Astrocyte (in vitro differentiated cells and primary cell): ENCODE measurements at regions not wholly inside any gene's neighbourhood (a gene's known extent, or its start where the extent isn't known, plus 50 kb on each side); places are given as distances from the start of the nearest gene placed in this dataset.

Experiments
- DNase-seq: peaks from one replicate; pipeline ENCODE4 v3.0.0-alpha.2; 2010; ENCODE audit warnings: low read depth
- FAIRE-seq: peaks from 2 replicates; lab custom pipeline; 2011; peaks lifted over from hg19 to GRCh38; lab: Jason Lieb, UNC
- H2AFZ ChIP-seq: 2 replicates; pipeline ENCODE4 v1.6.0; 2012; ENCODE audit warnings: low read depth, low read length, inconsistent platforms
- H3K27ac ChIP-seq: 2 replicates; pipeline ENCODE4 v1.5.1; 2011; ENCODE audit warnings: low read depth, low read length, inconsistent platforms
- H3K27me3 ChIP-seq: 2 replicates; pipeline ENCODE4 v1.6.0; 2011; ENCODE audit warnings: low read length, inconsistent platforms; ENCODE audit not compliant: insufficient read depth
- H3K36me3 ChIP-seq: 2 replicates; pipeline ENCODE4 v1.5.1; 2011; ENCODE audit warnings: low read length, inconsistent platforms; ENCODE audit not compliant: insufficient read depth
- H3K4me1 ChIP-seq: 2 replicates; pipeline ENCODE4 v1.5.1; 2011; ENCODE audit warnings: low read length, inconsistent platforms; ENCODE audit not compliant: insufficient read depth
- H3K4me2 ChIP-seq: 2 replicates; pipeline ENCODE4 v1.6.0; 2012; ENCODE audit warnings: low read length, inconsistent platforms
- H3K4me3 ChIP-seq: 2 replicates; pipeline ENCODE4 v1.5.1; 2011; ENCODE audit warnings: low read depth, mild to moderate bottlenecking, low read length, inconsistent platforms; ENCODE audit not compliant: insufficient read depth
- H3K79me2 ChIP-seq: 2 replicates; pipeline ENCODE4 v1.6.0; 2012; ENCODE audit warnings: mild to moderate bottlenecking, low read length, inconsistent platforms; ENCODE audit not compliant: insufficient read depth
- H3K9ac ChIP-seq: 2 replicates; pipeline ENCODE4 v1.6.0; 2012; ENCODE audit warnings: mild to moderate bottlenecking, low read length, inconsistent platforms
- H3K9me3 ChIP-seq: 2 replicates; pipeline ENCODE4 v1.5.1; 2012; ENCODE audit warnings: low read depth, mild to moderate bottlenecking, low read length, inconsistent platforms; ENCODE audit not compliant: insufficient read depth
- H4K20me1 ChIP-seq: 2 replicates; pipeline ENCODE4 v1.6.0; 2012; ENCODE audit warnings: low read length, inconsistent platforms; ENCODE audit not compliant: insufficient read depth
- H3K27ac Mint-ChIP-seq: one replicate; pipeline ENCODE4 v1.8.0; 2021; ENCODE audit warnings: mild to moderate bottlenecking, mixed read lengths; ENCODE audit not compliant: unreplicated experiment
- H3K27me3 Mint-ChIP-seq: one replicate; pipeline ENCODE4 v1.8.0; 2021; ENCODE audit warnings: low read depth, mixed read lengths; ENCODE audit not compliant: unreplicated experiment
- H3K36me3 Mint-ChIP-seq: one replicate; pipeline ENCODE4 v1.8.0; 2021; ENCODE audit warnings: low read depth, mixed read lengths; ENCODE audit not compliant: unreplicated experiment
- H3K4me1 Mint-ChIP-seq: one replicate; pipeline ENCODE4 v1.8.0; 2021; ENCODE audit warnings: low read depth, mixed read lengths; ENCODE audit not compliant: unreplicated experiment
- H3K4me3 Mint-ChIP-seq: one replicate; pipeline ENCODE4 v1.8.0; 2021; ENCODE audit warnings: mild to moderate bottlenecking, moderate library complexity, mixed read lengths; ENCODE audit not compliant: unreplicated experiment
- H3K9me3 Mint-ChIP-seq: one replicate; pipeline ENCODE4 v1.8.0; 2021; ENCODE audit warnings: mild to moderate bottlenecking, mixed read lengths; ENCODE audit not compliant: unreplicated experiment
- EZH2 ChIP-seq: IDR thresholded peaks from 2 replicates; pipeline ENCODE4 v1.6.1; 2012; ENCODE audit warnings: mild to moderate bottlenecking, low read length, inconsistent platforms; ENCODE audit not compliant: insufficient read depth
- TF ChIP-seq, protein P1 (sequence below): IDR thresholded peaks from 2 replicates; pipeline ENCODE4 v1.5.1; 2011; ENCODE audit warnings: low read depth, mild to moderate bottlenecking, inconsistent platforms, low read length, moderate library complexity; ENCODE audit not compliant: insufficient read depth

DNA sequence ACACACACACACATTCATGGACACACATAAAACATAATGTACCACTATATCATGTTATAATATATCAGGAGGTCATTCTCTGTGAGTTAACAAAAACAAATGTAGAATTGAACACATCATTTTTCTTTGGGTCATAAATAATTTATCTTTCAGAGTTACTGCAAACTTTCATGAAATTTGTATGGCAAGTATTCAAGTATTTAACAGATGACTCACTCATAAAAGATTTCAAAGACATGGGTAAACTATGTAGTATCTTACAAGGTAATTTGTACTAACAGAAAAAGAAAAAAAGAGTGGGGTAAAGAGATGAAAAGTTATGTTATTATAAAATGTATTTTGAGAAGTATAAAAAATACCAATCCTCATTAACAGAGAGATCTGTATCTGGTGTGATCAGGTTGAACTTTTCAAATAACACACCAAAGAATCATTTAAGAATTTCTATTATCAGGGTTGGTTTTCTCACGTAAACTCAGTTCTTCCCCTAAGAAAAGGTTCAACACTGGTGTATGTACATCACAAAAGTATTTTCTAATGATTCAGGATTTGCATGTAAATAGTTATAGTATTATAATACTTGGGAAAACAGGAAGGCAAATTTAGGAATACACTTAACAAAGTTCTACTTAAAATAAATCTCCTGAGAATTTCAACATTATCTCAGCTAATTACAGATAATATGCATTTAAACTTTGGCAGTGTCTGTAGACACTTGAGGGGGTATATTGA, 933.1 kb upstream of the LRRN3 start:
- Mint-ChIP-seq H3K36me3 (no peaks in the 10 kb centered on the region), H3K27me3 (no peaks in the 10 kb centered on the region), H3K27ac (no peak overlapping the region), H3K9me3 (no peaks in the 10 kb centered on the region), H3K4me1 (peaks cover 5% of the 10 kb centered on the region), H3K4me3 (no peak overlapping the region)
- no peak for TF ChIP-seq EZH2
- TF ChIP-seq, protein P1, sequence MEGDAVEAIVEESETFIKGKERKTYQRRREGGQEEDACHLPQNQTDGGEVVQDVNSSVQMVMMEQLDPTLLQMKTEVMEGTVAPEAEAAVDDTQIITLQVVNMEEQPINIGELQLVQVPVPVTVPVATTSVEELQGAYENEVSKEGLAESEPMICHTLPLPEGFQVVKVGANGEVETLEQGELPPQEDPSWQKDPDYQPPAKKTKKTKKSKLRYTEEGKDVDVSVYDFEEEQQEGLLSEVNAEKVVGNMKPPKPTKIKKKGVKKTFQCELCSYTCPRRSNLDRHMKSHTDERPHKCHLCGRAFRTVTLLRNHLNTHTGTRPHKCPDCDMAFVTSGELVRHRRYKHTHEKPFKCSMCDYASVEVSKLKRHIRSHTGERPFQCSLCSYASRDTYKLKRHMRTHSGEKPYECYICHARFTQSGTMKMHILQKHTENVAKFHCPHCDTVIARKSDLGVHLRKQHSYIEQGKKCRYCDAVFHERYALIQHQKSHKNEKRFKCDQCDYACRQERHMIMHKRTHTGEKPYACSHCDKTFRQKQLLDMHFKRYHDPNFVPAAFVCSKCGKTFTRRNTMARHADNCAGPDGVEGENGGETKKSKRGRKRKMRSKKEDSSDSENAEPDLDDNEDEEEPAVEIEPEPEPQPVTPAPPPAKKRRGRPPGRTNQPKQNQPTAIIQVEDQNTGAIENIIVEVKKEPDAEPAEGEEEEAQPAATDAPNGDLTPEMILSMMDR: no peak
- Histone ChIP-seq H3K27me3 (no peaks in the 10 kb centered on the region), H4K20me1 (no peaks in the 10 kb centered on the region), H3K36me3 (no peaks in the 10 kb centered on the region), H3K4me3 (no peak overlapping the region), H3K4me2 (no peak overlapping the region), H3K79me2 (no peaks in the 10 kb centered on the region), H3K4me1 (no peaks in the 10 kb centered on the region), H3K27ac (no peak overlapping the region), H2AFZ (no peak overlapping the region), H3K9me3 (no peaks in the 10 kb centered on the region), H3K9ac (no peak overlapping the region)
- FAIRE-seq: no peak
- DNase-seq: peak; percentile 28

DNA sequence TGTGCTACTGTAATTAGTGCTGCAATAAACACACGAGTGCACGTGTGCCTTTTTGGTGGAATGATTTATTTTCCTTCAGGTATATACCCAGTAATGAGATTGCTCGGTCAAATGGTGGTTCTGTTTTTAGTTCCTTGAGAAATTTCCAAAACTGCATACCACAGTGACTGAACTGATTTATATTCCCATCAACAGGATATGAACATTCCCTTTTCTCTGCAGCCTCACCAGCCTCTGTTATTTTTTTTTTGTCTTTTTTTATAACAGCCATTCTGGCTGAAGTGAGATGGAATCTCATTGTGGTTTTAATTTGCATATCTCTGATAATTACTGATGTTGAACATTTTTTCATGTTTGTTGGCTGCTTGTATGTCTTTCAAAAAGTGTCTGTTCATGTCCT, 922.9 kb upstream of the LRRN3 start:
- H3K9ac ChIP-seq: no peak overlapping the region
- H4K20me1 ChIP-seq: no peaks in the 10 kb centered on the region
- H3K9me3 Mint-ChIP-seq: no peaks in the 10 kb centered on the region
- H3K9me3 ChIP-seq: no peaks in the 10 kb centered on the region
- DNase-seq: peak; percentile 16
- H3K4me1 ChIP-seq: no peaks in the 10 kb centered on the region
- H3K4me1 Mint-ChIP-seq: peaks cover 3% of the 10 kb centered on the region
- H3K36me3 ChIP-seq: no peaks in the 10 kb centered on the region
- no peak overlapping the region for H3K4me3 ChIP-seq
- no peak for TF ChIP-seq EZH2
- TF ChIP-seq, protein P1: no peak
- no peak overlapping the region for H3K4me3 Mint-ChIP-seq
- peaks cover 2% of the 10 kb centered on the region for H3K36me3 Mint-ChIP-seq
- FAIRE-seq: no peak
- H3K27me3 ChIP-seq: no peaks in the 10 kb centered on the region
- no peaks in the 10 kb centered on the region for H3K27me3 Mint-ChIP-seq
- H3K4me2 ChIP-seq: no peak overlapping the region
- H2AFZ ChIP-seq: no peak overlapping the region
- H3K27ac ChIP-seq: no peak overlapping the region
- H3K79me2 ChIP-seq: no peaks in the 10 kb centered on the region
- H3K27ac Mint-ChIP-seq: no peak overlapping the region

DNA sequence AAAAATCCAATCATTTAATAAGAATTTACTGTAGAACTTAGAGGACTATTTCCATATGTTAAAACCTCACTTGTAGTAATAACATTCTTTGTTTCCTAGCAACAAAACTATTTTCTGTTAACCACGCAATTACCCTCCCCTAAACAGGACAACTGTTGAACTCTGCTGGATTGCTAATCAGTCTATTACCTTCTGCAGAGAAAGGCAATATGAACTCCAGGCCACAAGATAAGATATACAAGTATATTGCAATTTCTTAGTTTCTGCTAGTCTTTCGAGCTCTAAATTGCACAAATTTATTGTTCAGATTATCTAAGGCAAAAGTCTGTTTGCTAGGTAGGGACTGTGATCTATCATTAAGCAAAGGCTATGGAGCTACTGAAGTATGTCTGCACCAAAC, 920.1 kb upstream of the LRRN3 start:
- Mint-ChIP-seq H3K4me3 (no peak overlapping the region), H3K27ac (no peak overlapping the region)
- FAIRE-seq: no peak

More for the DNA sequence above, 920.1 kb upstream of the LRRN3 start:
- no peaks in the 10 kb centered on the region for H3K9me3 Mint-ChIP-seq
- H2AFZ ChIP-seq: no peak overlapping the region
- H3K27me3 Mint-ChIP-seq: no peaks in the 10 kb centered on the region
- no peaks in the 10 kb centered on the region for H3K9me3 ChIP-seq
- H3K79me2 ChIP-seq: no peaks in the 10 kb centered on the region
- H4K20me1 ChIP-seq: no peaks in the 10 kb centered on the region
- no peak overlapping the region for H3K4me3 ChIP-seq
- H3K4me1 Mint-ChIP-seq: peaks cover 3% of the 10 kb centered on the region
- no peaks in the 10 kb centered on the region for H3K36me3 Mint-ChIP-seq
- H3K9ac ChIP-seq: no peak overlapping the region
- no peak overlapping the region for H3K27ac ChIP-seq
- peak; percentile 0 for DNase-seq
- TF ChIP-seq EZH2: no peak
- TF ChIP-seq, protein P1: no peak
- no peaks in the 10 kb centered on the region for H3K36me3 ChIP-seq
- H3K4me2 ChIP-seq: no peak overlapping the region
- no peaks in the 10 kb centered on the region for H3K27me3 ChIP-seq
- no peaks in the 10 kb centered on the region for H3K4me1 ChIP-seq
